Caco-2 (cell line): ENCODE measurements at regions not wholly inside any gene's neighbourhood (a gene's known extent, or its start where the extent isn't known, plus 50 kb on each side); places are given as distances from the start of the nearest gene placed in this dataset.

Experiments
- BruUV-seq: library from RNA; stranded (reverse); fragments of 400-500 nt; replicated peaks from 2 replicates; lab custom pipeline; 2021; lab: Mats Ljungman, UMichigan
- CTCF ChIA-PET: fragments of 300-600 bp; sonication (Branson Sonifier 250); formaldehyde crosslinking; loops from one replicate; lab custom pipeline; 2022; ENCODE audit warnings: antibody characterized with exemption; lab: Charles Lee
- POLR2A ChIA-PET: fragments of 300-600 bp; sonication (Branson Sonifier 250); formaldehyde crosslinking; loops from one replicate; lab custom pipeline; 2022; ENCODE audit warnings: antibody characterized with exemption; lab: Charles Lee
- DNase-seq, 2 experiments: peaks; one replicate each; pipeline versions ENCODE4 v3.0.0 to v3.0.0-alpha.2; 2020 to 2022
- H3K27me3 ChIP-seq: replicated peaks from 2 replicates; pipeline ENCODE4 v1.6.0; 2011; ENCODE audit warnings: low read length; ENCODE audit not compliant: control insufficient read depth, insufficient read depth
- H3K36me3 ChIP-seq: 2 replicates; pipeline ENCODE4 v1.5.1; 2011; ENCODE audit warnings: low read length; ENCODE audit not compliant: control insufficient read depth, insufficient read depth
- H3K4me1 ChIP-seq: fragments of 250-450 bp; sonication (Bioruptor Pico); 2 replicates; pipeline ENCODE4 v1.5.1; 2020; ENCODE audit warnings: mild to moderate bottlenecking
- H3K4me3 ChIP-seq: 2 replicates; pipeline ENCODE4 v1.5.1; 2011; ENCODE audit warnings: low read depth, mild to moderate bottlenecking, control low read depth, low read length
- H3K9me3 ChIP-seq: fragments of 250-450 bp; sonication (Bioruptor Pico); 2 replicates; pipeline ENCODE4 v1.5.1; 2020; ENCODE audit warnings: mild to moderate bottlenecking, moderate library complexity
- H3K27ac Mint-ChIP-seq: one replicate; pipeline ENCODE4 v1.8.0; 2022; ENCODE audit warnings: mixed read lengths; ENCODE audit not compliant: unreplicated experiment
- H3K27me3 Mint-ChIP-seq: one replicate; pipeline ENCODE4 v1.8.0; 2022; ENCODE audit warnings: mixed read lengths; ENCODE audit not compliant: insufficient read depth, unreplicated experiment
- H3K36me3 Mint-ChIP-seq: one replicate; pipeline ENCODE4 v1.8.0; 2022; ENCODE audit warnings: mild to moderate bottlenecking, mixed read lengths; ENCODE audit not compliant: insufficient read depth, unreplicated experiment
- H3K4me1 Mint-ChIP-seq: one replicate; pipeline ENCODE4 v1.8.0; 2022; ENCODE audit warnings: low read depth, mixed read lengths; ENCODE audit not compliant: unreplicated experiment
- H3K4me3 Mint-ChIP-seq: one replicate; pipeline ENCODE4 v1.8.0; 2022; ENCODE audit warnings: mild to moderate bottlenecking, moderate library complexity, mixed read lengths; ENCODE audit not compliant: unreplicated experiment
- H3K9me3 Mint-ChIP-seq: one replicate; pipeline ENCODE4 v1.8.0; 2022; ENCODE audit warnings: mixed read lengths; ENCODE audit not compliant: unreplicated experiment
- CTCF ChIP-seq, 2 experiments: fragments of 200-600 bp in 1 of 2; IDR thresholded peaks; 1 replicate in 1 of 2; 2 replicates in 1 of 2; pipeline versions ENCODE4 v1.5.1 to v1.8.0; 2011 to 2022; ENCODE audit warnings: antibody characterized with exemption in 1 of 2, control low read depth in 1 of 2, inconsistent platforms in 1 of 2, low read depth in 1 of 2, low read length in 1 of 2, mild to moderate bottlenecking in 1 of 2, moderate library complexity in 1 of 2; ENCODE audit not compliant: insufficient read depth in 1 of 2, severe bottlenecking in 1 of 2, unreplicated experiment in 1 of 2
- intact Hi-C: fragments of 100-400 bp; cut with micrococcal nuclease; formaldehyde crosslinking; loops from one replicate; pipeline ENCODE4 v1.10.0; 2022; ENCODE audit not compliant: unreplicated experiment

- Histone ChIP-seq H3K27me3 (no peaks in the 10 kb centered on the region), H3K4me1 (no peaks in the 10 kb centered on the region), H3K4me3 (no peak overlapping the region), H3K36me3 (no peaks in the 10 kb centered on the region), H3K9me3 (no peaks in the 10 kb centered on the region)
- Mint-ChIP-seq H3K4me1 (no peaks in the 10 kb centered on the region), H3K4me3 (no peak overlapping the region), H3K27me3 (no peaks in the 10 kb centered on the region), H3K36me3 (no peaks in the 10 kb centered on the region), H3K27ac (no peak overlapping the region), H3K9me3 (no peaks in the 10 kb centered on the region)
- DNase-seq: no peak
- no peak for TF ChIP-seq CTCF (IDR thresholded peaks at IDR 0.05; ENCODE audit: insufficient read depth in 1 of 2, low read depth in 1 of 2, low read length in 1 of 2, severe bottlenecking in 1 of 2, unreplicated experiment in 1 of 2)
- BruUV-seq: no TSS peak
- POLR2A ChIA-PET: no interaction called here
- intact Hi-C loops: no loop called here
- CTCF ChIA-PET: no interaction called here
Observed at GRCh38 chr3:46135475-46135874, 72.6 kb downstream of the CCR1 start.

GRCh38 chr3:46133285-46133684, 74.8 kb downstream of the CCR1 start:
- no peak for DNase-seq
- no peak for TF ChIP-seq CTCF (IDR thresholded peaks at IDR 0.05; ENCODE audit: insufficient read depth in 1 of 2, low read depth in 1 of 2, low read length in 1 of 2, severe bottlenecking in 1 of 2, unreplicated experiment in 1 of 2)
- peaks cover under 1% of the 10 kb centered on the region; the same call in 1 of the 2 replicates for H3K4me1 ChIP-seq
- no peaks in the 10 kb centered on the region for H3K36me3 ChIP-seq
- intact Hi-C loops: no loop called here
- CTCF ChIA-PET: no interaction called here
- H3K4me3 ChIP-seq: no peak overlapping the region
- no peaks in the 10 kb centered on the region for H3K27me3 Mint-ChIP-seq
- no peaks in the 10 kb centered on the region for H3K36me3 Mint-ChIP-seq
- no peak overlapping the region for H3K4me3 Mint-ChIP-seq
- no TSS peak for BruUV-seq
- no peaks in the 10 kb centered on the region for H3K4me1 Mint-ChIP-seq
- no peaks in the 10 kb centered on the region for H3K9me3 Mint-ChIP-seq
- H3K27me3 ChIP-seq: no peaks in the 10 kb centered on the region
- H3K27ac Mint-ChIP-seq: no peak overlapping the region
- POLR2A ChIA-PET: no interaction called here
- H3K9me3 ChIP-seq: no peaks in the 10 kb centered on the region

GRCh38 chr3:46132565-46132964, 75.5 kb downstream of the CCR1 start:
- peaks cover 7% of the 10 kb centered on the region for H3K4me1 ChIP-seq
- TF ChIP-seq CTCF (IDR thresholded peaks at IDR 0.05; ENCODE audit: insufficient read depth in 1 of 2, low read depth in 1 of 2, low read length in 1 of 2, severe bottlenecking in 1 of 2, unreplicated experiment in 1 of 2): no peak
- Mint-ChIP-seq H3K9me3 (no peaks in the 10 kb centered on the region), H3K36me3 (no peaks in the 10 kb centered on the region), H3K4me1 (peaks cover 2% of the 10 kb centered on the region), H3K4me3 (no peak overlapping the region), H3K27me3 (no peaks in the 10 kb centered on the region), H3K27ac (no peak overlapping the region)
- H3K27me3 ChIP-seq: no peaks in the 10 kb centered on the region
- BruUV-seq: no TSS peak
- H3K9me3 ChIP-seq: no peaks in the 10 kb centered on the region
- H3K36me3 ChIP-seq: no peaks in the 10 kb centered on the region
- no peak for DNase-seq
- ChIA-PET POLR2A (no interaction called here), CTCF (no interaction called here)
- H3K4me3 ChIP-seq: no peak overlapping the region
- intact Hi-C loops: no loop called here
